ENCODE measurements at regions not wholly inside any gene's neighbourhood (a gene's known extent, or its start where the extent isn't known, plus 50 kb on each side); places are given as distances from the start of the nearest gene placed in this dataset.
A peak's percentile ranks its signal among the peaks of the same experiment; 100 is the strongest.

- Histone ChIP-seq H3K36me3 (ENCODE audit: control insufficient read depth, insufficient read depth, low read length) (no peaks in the 10 kb centered on the region), H3K27me3 (ENCODE audit: control insufficient read depth, insufficient read depth, low read length) (no peaks in the 10 kb centered on the region), H3K4me3 (ENCODE audit: low read depth, low read length) (no peak overlapping the region)
- DNase-seq (ENCODE audit: low read depth) = no peak
- TF ChIP-seq CTCF (IDR thresholded peaks at IDR 0.05; ENCODE audit: insufficient read depth, low read length, poor library complexity, severe bottlenecking) = no peak
These were observed 693.6 kb downstream of the QKI start for GRCh38 chr6:164108092-164108491.

GRCh38 chr6:164107297-164107995 is 692.9 kb downstream of the QKI start:
- TF ChIP-seq CTCF (IDR thresholded peaks at IDR 0.05; ENCODE audit: insufficient read depth, low read length, poor library complexity, severe bottlenecking) = no peak
- H3K27me3 ChIP-seq (ENCODE audit: control insufficient read depth, insufficient read depth, low read length) = no peaks in the 10 kb centered on the region
- no peak overlapping the region for H3K4me3 ChIP-seq (ENCODE audit: low read depth, low read length)
- DNase-seq (ENCODE audit: low read depth) = no peak
- no peaks in the 10 kb centered on the region for H3K36me3 ChIP-seq (ENCODE audit: control insufficient read depth, insufficient read depth, low read length)

- Histone ChIP-seq H3K36me3 (ENCODE audit: control insufficient read depth, insufficient read depth, low read length) (no peaks in the 10 kb centered on the region), H3K27me3 (ENCODE audit: control insufficient read depth, insufficient read depth, low read length) (no peaks in the 10 kb centered on the region), H3K4me3 (ENCODE audit: low read depth, low read length) (no peak overlapping the region)
- no peak for DNase-seq (ENCODE audit: low read depth)
- TF ChIP-seq CTCF (IDR thresholded peaks at IDR 0.05; ENCODE audit: insufficient read depth, low read length, poor library complexity, severe bottlenecking) = peak; percentile 46
These were observed 691.8 kb downstream of the QKI start for GRCh38 chr6:164106345-164106769.

GRCh38 chr6:164105705-164106104 is 691.2 kb downstream of the QKI start:
- Histone ChIP-seq H3K36me3 (ENCODE audit: control insufficient read depth, insufficient read depth, low read length) (no peaks in the 10 kb centered on the region), H3K4me3 (ENCODE audit: low read depth, low read length) (no peak overlapping the region), H3K27me3 (ENCODE audit: control insufficient read depth, insufficient read depth, low read length) (no peaks in the 10 kb centered on the region)
- no peak for TF ChIP-seq CTCF (IDR thresholded peaks at IDR 0.05; ENCODE audit: insufficient read depth, low read length, poor library complexity, severe bottlenecking)
- no peak for DNase-seq (ENCODE audit: low read depth)

GRCh38 chr6:164104432-164104831 is 689.9 kb downstream of the QKI start:
- no peak for DNase-seq (ENCODE audit: low read depth)
- no peak for TF ChIP-seq CTCF (IDR thresholded peaks at IDR 0.05; ENCODE audit: insufficient read depth, low read length, poor library complexity, severe bottlenecking)
- no peak overlapping the region for H3K4me3 ChIP-seq (ENCODE audit: low read depth, low read length)
- H3K36me3 ChIP-seq (ENCODE audit: control insufficient read depth, insufficient read depth, low read length) = no peaks in the 10 kb centered on the region
- H3K27me3 ChIP-seq (ENCODE audit: control insufficient read depth, insufficient read depth, low read length) = no peaks in the 10 kb centered on the region

GRCh38 chr6:164102693-164103092 is 688.2 kb downstream of the QKI start:
- Histone ChIP-seq H3K36me3 (ENCODE audit: control insufficient read depth, insufficient read depth, low read length) (no peaks in the 10 kb centered on the region), H3K4me3 (ENCODE audit: low read depth, low read length) (no peak overlapping the region), H3K27me3 (ENCODE audit: control insufficient read depth, insufficient read depth, low read length) (no peaks in the 10 kb centered on the region)
- DNase-seq (ENCODE audit: low read depth) = no peak
- TF ChIP-seq CTCF (IDR thresholded peaks at IDR 0.05; ENCODE audit: insufficient read depth, low read length, poor library complexity, severe bottlenecking) = no peak
